ENCODE measurements at regions not wholly inside any gene's neighbourhood (a gene's known extent, or its start where the extent isn't known, plus 50 kb on each side); places are given as distances from the start of the nearest gene placed in this dataset.

- ATAC-seq (no peak), DNase-seq (no peak)
- H3K27ac ChIP-seq: no peak overlapping the region
- no peak for TF ChIP-seq CTCF (IDR thresholded peaks at IDR 0.05)
- peaks cover 0 to 2% of the 10 kb centered on the region in 2 donors for H3K4me1 ChIP-seq
- intact Hi-C loops (cut with DNase I): no loop called here
- no peaks in the 10 kb centered on the region for H3K9me3 ChIP-seq
- no peaks in the 10 kb centered on the region for H3K36me3 ChIP-seq
- H3K4me3 ChIP-seq: no peak overlapping the region
- peaks cover 0 to 18% of the 10 kb centered on the region in 2 donors for H3K27me3 ChIP-seq
Measured at GRCh38 chr11:112789481-112789880, 171.7 kb upstream of the NCAM1 start.

GRCh38 chr11:112790286-112790685 lies 170.9 kb upstream of the NCAM1 start:
- Histone ChIP-seq H3K27ac (no peak overlapping the region), H3K36me3 (no peaks in the 10 kb centered on the region), H3K27me3 (peaks cover 0 to 10% of the 10 kb centered on the region in 2 donors), H3K4me1 (peaks cover 0 to 2% of the 10 kb centered on the region in 2 donors), H3K4me3 (no peak overlapping the region), H3K9me3 (no peaks in the 10 kb centered on the region)
- DNase-seq: no peak
- intact Hi-C loops (cut with DNase I): no loop called here
- no peak for TF ChIP-seq CTCF (IDR thresholded peaks at IDR 0.05)
- no peak for ATAC-seq

GRCh38 chr11:112792070-112792469 lies 169.2 kb upstream of the NCAM1 start:
- no peak for DNase-seq
- Histone ChIP-seq H3K4me1 (no peaks in the 10 kb centered on the region), H3K27ac (no peak overlapping the region), H3K9me3 (no peaks in the 10 kb centered on the region), H3K36me3 (no peaks in the 10 kb centered on the region), H3K27me3 (peaks cover 0 to 5% of the 10 kb centered on the region in 2 donors), H3K4me3 (no peak overlapping the region)
- TF ChIP-seq CTCF (IDR thresholded peaks at IDR 0.05): no peak
- intact Hi-C loops (cut with DNase I): no loop called here
- no peak for ATAC-seq

- DNase-seq (no peak), ATAC-seq (no peak)
- H3K36me3 ChIP-seq: no peaks in the 10 kb centered on the region
- H3K4me3 ChIP-seq: no peak overlapping the region
- intact Hi-C loops (cut with DNase I): no loop called here
- H3K4me1 ChIP-seq: no peaks in the 10 kb centered on the region
- H3K27me3 ChIP-seq: peaks cover 0 to 5% of the 10 kb centered on the region in 2 donors
- no peaks in the 10 kb centered on the region for H3K9me3 ChIP-seq
- TF ChIP-seq CTCF (IDR thresholded peaks at IDR 0.05): no peak
- no peak overlapping the region for H3K27ac ChIP-seq
Measured at GRCh38 chr11:112793416-112793815, 167.8 kb upstream of the NCAM1 start.

GRCh38 chr11:112794331-112794846 lies 166.8 kb upstream of the NCAM1 start:
- DNase-seq: no peak
- no peak overlapping the region for H3K4me3 ChIP-seq
- peak; percentile 36 for ATAC-seq
- no peaks in the 10 kb centered on the region for H3K9me3 ChIP-seq
- H3K4me1 ChIP-seq: no peaks in the 10 kb centered on the region
- intact Hi-C loops (cut with DNase I): no loop called here
- peaks cover 0 to 5% of the 10 kb centered on the region in 2 donors for H3K27me3 ChIP-seq
- H3K36me3 ChIP-seq: no peaks in the 10 kb centered on the region
- no peak for TF ChIP-seq CTCF (IDR thresholded peaks at IDR 0.05)
- no peak overlapping the region for H3K27ac ChIP-seq
